Ascending aorta (tissue), 2 donors: ENCODE measurements at regions not wholly inside any gene's neighbourhood (a gene's known extent, or its start where the extent isn't known, plus 50 kb on each side); places are given as distances from the start of the nearest gene placed in this dataset.

ENCODE experiments used
- DNase-seq, 2 donors: peaks; one replicate each; pipeline ENCODE4 v3.0.0-alpha.2; 2019; ENCODE audit warnings: low spot score in 2 of 2
- H3K27ac ChIP-seq, 2 donors: fragments of 200-600 bp; sonication (generic); one replicate each; pipeline ENCODE4 v1.5.1; 2016 to 2017; ENCODE audit warnings: mild to moderate bottlenecking in 1 of 2
- H3K27me3 ChIP-seq: fragments of 200-600 bp; sonication (generic); one replicate; pipeline ENCODE4 v1.5.1; 2017
- H3K36me3 ChIP-seq, 2 donors: fragments of 200-600 bp; sonication (generic); one replicate each; pipeline ENCODE4 v1.5.1; 2016
- H3K4me1 ChIP-seq, 2 donors: fragments of 200-600 bp; sonication (generic); one replicate each; pipeline ENCODE4 v1.5.1; 2016 to 2017; ENCODE audit warnings: mild to moderate bottlenecking in 1 of 2
- H3K4me3 ChIP-seq, 2 donors: fragments of 200-600 bp; sonication (generic); one replicate each; pipeline ENCODE4 v1.5.1; 2016 to 2017; ENCODE audit warnings: mild to moderate bottlenecking in 1 of 2
- H3K9me3 ChIP-seq, 2 donors: fragments of 200-600 bp; sonication (generic); one replicate each; pipeline ENCODE4 v1.5.1; 2016
- intact Hi-C: fragments of 100-400 bp; cut with DNase I; formaldehyde crosslinking; loops from one replicate; pipeline ENCODE4 v1.15.1; 2023
- TF ChIP-seq, protein P1 (sequence below), 3 experiments: fragments of 200-600 bp in 2 of 3; fragments of 450-650 bp in 1 of 3; sonication (generic) in 2 of 3; IDR thresholded peaks; one replicate each; pipeline ENCODE4 v1.5.1; 2016 to 2019; ENCODE audit warnings: antibody characterized with exemption in 3 of 3, mild to moderate bottlenecking in 1 of 3, moderate library complexity in 1 of 3

- no peak for DNase-seq
- no peaks in the 10 kb centered on the region for H3K36me3 ChIP-seq
- no peak overlapping the region for H3K27ac ChIP-seq
- intact Hi-C loops = no loop called here
- TF ChIP-seq, protein P1, sequence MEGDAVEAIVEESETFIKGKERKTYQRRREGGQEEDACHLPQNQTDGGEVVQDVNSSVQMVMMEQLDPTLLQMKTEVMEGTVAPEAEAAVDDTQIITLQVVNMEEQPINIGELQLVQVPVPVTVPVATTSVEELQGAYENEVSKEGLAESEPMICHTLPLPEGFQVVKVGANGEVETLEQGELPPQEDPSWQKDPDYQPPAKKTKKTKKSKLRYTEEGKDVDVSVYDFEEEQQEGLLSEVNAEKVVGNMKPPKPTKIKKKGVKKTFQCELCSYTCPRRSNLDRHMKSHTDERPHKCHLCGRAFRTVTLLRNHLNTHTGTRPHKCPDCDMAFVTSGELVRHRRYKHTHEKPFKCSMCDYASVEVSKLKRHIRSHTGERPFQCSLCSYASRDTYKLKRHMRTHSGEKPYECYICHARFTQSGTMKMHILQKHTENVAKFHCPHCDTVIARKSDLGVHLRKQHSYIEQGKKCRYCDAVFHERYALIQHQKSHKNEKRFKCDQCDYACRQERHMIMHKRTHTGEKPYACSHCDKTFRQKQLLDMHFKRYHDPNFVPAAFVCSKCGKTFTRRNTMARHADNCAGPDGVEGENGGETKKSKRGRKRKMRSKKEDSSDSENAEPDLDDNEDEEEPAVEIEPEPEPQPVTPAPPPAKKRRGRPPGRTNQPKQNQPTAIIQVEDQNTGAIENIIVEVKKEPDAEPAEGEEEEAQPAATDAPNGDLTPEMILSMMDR (IDR thresholded peaks at IDR 0.05) = no peak
- H3K9me3 ChIP-seq = no peaks in the 10 kb centered on the region
- no peaks in the 10 kb centered on the region for H3K27me3 ChIP-seq
- H3K4me3 ChIP-seq = no peak overlapping the region
- H3K4me1 ChIP-seq = no peaks in the 10 kb centered on the region
Observed at GRCh38 chr10:123327450-123327849, 173.2 kb downstream of the BUB3 start.

DNA sequence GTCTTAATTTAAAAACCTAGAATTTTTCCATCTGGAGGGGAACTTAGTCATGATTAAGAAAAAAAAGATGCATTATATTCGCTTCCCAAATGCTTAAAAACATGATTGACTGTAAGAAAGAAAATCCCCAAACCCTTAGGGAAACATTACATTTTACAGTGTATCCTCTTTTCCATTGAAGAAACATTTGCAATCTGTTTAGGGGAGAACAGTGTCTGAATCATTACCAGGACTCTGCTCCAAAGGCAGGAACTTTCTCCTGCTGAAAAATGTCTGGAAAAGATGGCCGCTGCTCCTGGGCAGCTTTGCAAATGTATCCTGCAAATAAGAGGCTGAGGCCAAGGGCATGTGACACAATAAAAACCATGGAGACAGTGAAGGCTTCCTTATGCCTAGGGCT is 173.7 kb downstream of the BUB3 start:
- no peaks in the 10 kb centered on the region for H3K27me3 ChIP-seq
- H3K27ac ChIP-seq = no peak overlapping the region
- no peaks in the 10 kb centered on the region for H3K9me3 ChIP-seq
- TF ChIP-seq, protein P1 (IDR thresholded peaks at IDR 0.05) = no peak
- no peaks in the 10 kb centered on the region for H3K4me1 ChIP-seq
- intact Hi-C loops = no loop called here
- DNase-seq = no peak
- H3K4me3 ChIP-seq = no peak overlapping the region
- no peaks in the 10 kb centered on the region for H3K36me3 ChIP-seq

- intact Hi-C loops = no loop called here
Observed at GRCh38 chr10:123331438-123331837, 177.2 kb downstream of the BUB3 start.

GRCh38 chr10:123346581-123346980 is 192.4 kb downstream of the BUB3 start:
- Histone ChIP-seq H3K27me3 (no peaks in the 10 kb centered on the region), H3K9me3 (no peaks in the 10 kb centered on the region), H3K4me3 (no peak overlapping the region), H3K36me3 (no peaks in the 10 kb centered on the region), H3K4me1 (no peaks in the 10 kb centered on the region), H3K27ac (no peak overlapping the region)
- intact Hi-C loops = no loop called here
- DNase-seq = no peak
- TF ChIP-seq, protein P1 (IDR thresholded peaks at IDR 0.05) = no peak

More at GRCh38 chr10:123331438-123331837, 177.2 kb downstream of the BUB3 start:
- H3K9me3 ChIP-seq = no peaks in the 10 kb centered on the region
- no peaks in the 10 kb centered on the region for H3K27me3 ChIP-seq
- H3K36me3 ChIP-seq = no peaks in the 10 kb centered on the region
- H3K4me3 ChIP-seq = no peak overlapping the region
- H3K4me1 ChIP-seq = no peaks in the 10 kb centered on the region
- TF ChIP-seq, protein P1 (IDR thresholded peaks at IDR 0.05) = no peak
- DNase-seq = no peak
- no peak overlapping the region for H3K27ac ChIP-seq

DNA sequence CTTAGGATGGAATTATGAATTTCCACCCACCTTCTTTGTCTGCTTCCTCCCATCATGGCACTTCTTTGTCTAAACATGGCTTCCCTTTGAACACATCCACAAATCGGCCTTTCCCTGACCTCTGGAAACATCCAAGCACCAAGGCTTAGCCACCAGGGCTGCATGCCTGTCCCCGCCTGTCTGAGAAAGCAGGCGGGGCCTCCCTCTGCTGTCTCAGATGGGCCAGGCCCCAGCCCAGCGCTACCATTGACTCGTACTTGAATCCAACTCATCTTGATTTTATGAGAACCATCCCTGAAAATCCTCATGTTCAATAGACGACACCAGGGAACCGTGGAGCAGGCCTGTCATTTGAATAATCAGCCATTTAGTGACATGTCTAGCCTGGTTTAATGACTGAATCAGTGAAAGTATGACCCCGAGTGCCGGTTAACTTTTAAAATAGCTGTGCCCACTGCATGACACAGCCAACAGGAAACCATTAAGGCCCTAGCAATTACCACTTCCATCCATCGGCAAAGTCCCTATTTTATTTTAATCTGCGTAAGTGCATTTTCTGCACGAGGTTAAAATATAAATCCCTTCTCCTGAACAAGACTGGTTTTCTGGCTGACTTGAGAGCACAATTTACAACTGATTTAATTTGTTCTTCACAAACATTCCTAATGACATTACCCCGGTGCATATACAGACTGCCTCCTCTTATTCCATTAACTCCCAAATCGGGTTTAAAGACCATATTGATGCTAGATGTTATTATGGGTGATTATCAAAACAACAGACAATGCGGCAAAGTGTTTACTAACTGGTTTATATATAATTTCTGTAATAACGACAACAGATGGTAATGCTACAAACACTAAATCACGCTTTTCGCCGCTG is 194.7 kb downstream of the BUB3 start:
- H3K4me1 ChIP-seq = no peaks in the 10 kb centered on the region
- no peaks in the 10 kb centered on the region for H3K9me3 ChIP-seq
- no peak overlapping the region for H3K4me3 ChIP-seq
- intact Hi-C loops = no loop called here
- no peaks in the 10 kb centered on the region for H3K36me3 ChIP-seq
- no peaks in the 10 kb centered on the region for H3K27me3 ChIP-seq
- no peak for DNase-seq
- H3K27ac ChIP-seq = no peak overlapping the region
- TF ChIP-seq, protein P1 (IDR thresholded peaks at IDR 0.05) = no peak
